Mesothelial cell of epicardium (in vitro differentiated cells): ENCODE measurements at regions not wholly inside any gene's neighbourhood (a gene's known extent, or its start where the extent isn't known, plus 50 kb on each side); places are given as distances from the start of the nearest gene placed in this dataset.

Experiments
- DNase-seq, 2 experiments: peaks; one replicate each; pipeline ENCODE4 v3.0.0; 2021; ENCODE audit warnings: low spot score in 2 of 2; ENCODE audit not compliant: unreplicated experiment in 2 of 2
- H3K27ac Mint-ChIP-seq: 2 replicates; pipeline ENCODE4 v1.8.0; 2021; ENCODE audit warnings: mixed read lengths
- H3K27me3 Mint-ChIP-seq: 2 replicates; pipeline ENCODE4 v1.8.0; 2021; ENCODE audit warnings: low read depth, mixed read lengths
- H3K36me3 Mint-ChIP-seq: 2 replicates; pipeline ENCODE4 v1.8.0; 2021; ENCODE audit warnings: mixed read lengths
- H3K4me1 Mint-ChIP-seq: 2 replicates; pipeline ENCODE4 v1.8.0; 2021; ENCODE audit warnings: mixed read lengths
- H3K4me3 Mint-ChIP-seq: 2 replicates; pipeline ENCODE4 v1.8.0; 2021; ENCODE audit warnings: mild to moderate bottlenecking, moderate library complexity, mixed read lengths
- H3K9me3 Mint-ChIP-seq: 2 replicates; pipeline ENCODE4 v1.8.0; 2021; ENCODE audit warnings: mixed read lengths
- TF ChIP-seq, protein P1 (sequence below): fragments of 200-600 bp; sonication (generic); IDR thresholded peaks from one replicate; pipeline ENCODE4 v1.5.0; 2021; ENCODE audit warnings: antibody characterized with exemption; ENCODE audit not compliant: unreplicated experiment

DNA sequence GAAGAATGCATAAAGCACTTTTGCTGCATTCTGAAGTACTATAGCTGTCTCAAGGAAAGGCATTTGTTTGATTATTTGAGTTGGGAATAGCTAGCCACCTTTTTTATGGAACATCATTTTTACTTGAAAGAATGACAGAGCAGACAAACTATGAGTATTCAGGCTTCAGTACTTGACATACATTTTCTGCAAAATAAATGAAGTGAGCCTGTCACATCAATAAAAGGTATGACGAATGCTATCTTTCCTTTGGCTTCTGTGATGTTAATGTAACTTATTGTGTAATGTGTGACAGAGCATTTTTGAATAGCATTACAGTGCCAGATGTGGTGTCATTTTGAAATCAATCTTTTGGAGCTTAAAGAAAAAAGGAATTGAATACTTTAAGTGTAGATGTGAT lies 440.3 kb upstream of the ONECUT1 start:
- Mint-ChIP-seq H3K27ac (no peak overlapping the region), H3K4me1 (no peaks in the 10 kb centered on the region), H3K4me3 (no peak overlapping the region), H3K9me3 (no peaks in the 10 kb centered on the region), H3K27me3 (peaks cover 18% of the 10 kb centered on the region), H3K36me3 (no peaks in the 10 kb centered on the region)
- TF ChIP-seq, protein P1, sequence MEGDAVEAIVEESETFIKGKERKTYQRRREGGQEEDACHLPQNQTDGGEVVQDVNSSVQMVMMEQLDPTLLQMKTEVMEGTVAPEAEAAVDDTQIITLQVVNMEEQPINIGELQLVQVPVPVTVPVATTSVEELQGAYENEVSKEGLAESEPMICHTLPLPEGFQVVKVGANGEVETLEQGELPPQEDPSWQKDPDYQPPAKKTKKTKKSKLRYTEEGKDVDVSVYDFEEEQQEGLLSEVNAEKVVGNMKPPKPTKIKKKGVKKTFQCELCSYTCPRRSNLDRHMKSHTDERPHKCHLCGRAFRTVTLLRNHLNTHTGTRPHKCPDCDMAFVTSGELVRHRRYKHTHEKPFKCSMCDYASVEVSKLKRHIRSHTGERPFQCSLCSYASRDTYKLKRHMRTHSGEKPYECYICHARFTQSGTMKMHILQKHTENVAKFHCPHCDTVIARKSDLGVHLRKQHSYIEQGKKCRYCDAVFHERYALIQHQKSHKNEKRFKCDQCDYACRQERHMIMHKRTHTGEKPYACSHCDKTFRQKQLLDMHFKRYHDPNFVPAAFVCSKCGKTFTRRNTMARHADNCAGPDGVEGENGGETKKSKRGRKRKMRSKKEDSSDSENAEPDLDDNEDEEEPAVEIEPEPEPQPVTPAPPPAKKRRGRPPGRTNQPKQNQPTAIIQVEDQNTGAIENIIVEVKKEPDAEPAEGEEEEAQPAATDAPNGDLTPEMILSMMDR: no peak
- DNase-seq: no peak

DNA sequence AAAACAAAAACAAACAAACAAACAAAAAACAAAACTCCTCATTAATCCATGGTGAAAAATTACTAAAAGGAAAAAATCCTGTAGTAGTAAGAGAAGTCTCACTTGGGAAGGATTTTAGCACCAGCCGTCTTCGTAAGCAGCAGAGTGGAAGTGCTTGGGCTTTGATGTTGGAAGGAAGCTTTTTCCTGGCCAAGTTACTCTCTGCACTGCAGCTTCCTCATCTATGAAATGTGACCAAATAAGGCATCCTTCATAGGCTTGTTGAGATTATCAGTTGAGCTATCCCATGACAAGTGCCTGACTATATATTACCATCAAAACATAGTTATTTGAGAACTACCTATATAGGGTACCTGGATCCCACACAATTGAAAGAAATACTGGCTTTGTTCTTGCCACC lies 436.4 kb upstream of the ONECUT1 start:
- no peak for DNase-seq
- TF ChIP-seq, protein P1: no peak
- no peaks in the 10 kb centered on the region for H3K4me1 Mint-ChIP-seq
- H3K9me3 Mint-ChIP-seq: no peaks in the 10 kb centered on the region
- H3K36me3 Mint-ChIP-seq: no peaks in the 10 kb centered on the region
- H3K4me3 Mint-ChIP-seq: no peak overlapping the region
- H3K27ac Mint-ChIP-seq: no peak overlapping the region
- H3K27me3 Mint-ChIP-seq: peaks cover 7% of the 10 kb centered on the region

DNA sequence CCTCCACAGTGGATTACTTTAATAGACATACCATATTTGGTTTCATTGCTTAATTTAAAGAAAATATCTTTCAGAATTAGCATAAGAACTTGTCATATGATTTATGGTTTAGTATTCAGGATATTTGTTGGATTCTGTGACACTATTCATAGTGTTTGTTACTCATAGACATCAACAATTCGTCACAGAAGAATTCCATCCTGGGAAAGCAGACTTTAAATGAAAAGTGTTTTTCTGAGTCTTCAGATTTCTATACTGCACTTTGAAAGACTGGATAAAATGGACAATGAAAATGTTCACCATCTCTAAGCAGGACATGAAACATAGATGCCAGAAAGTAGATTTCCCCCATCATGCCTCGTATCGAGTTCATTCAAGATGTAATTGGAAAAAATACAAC lies 435.6 kb upstream of the ONECUT1 start:
- Mint-ChIP-seq H3K9me3 (no peaks in the 10 kb centered on the region), H3K4me1 (no peaks in the 10 kb centered on the region)
- DNase-seq: no peak

DNA sequence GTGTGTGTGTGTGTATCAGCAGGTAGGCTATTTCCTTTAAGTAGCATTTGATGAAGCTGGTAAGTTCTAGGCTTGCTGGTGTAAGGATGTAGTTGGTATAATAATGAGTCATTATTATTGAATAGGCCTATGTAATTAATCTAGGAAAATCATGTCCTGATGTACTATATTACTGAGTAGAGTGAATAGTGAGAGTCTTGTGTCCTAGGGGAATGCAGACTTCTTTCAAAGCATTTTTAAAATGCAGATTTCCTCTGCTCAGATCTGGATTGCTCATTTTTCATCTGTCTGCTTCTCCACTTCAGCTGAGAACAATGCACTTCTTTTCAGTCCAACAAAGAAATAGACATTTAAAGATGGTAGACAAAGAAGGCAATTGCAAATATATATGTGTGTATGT lies 434.2 kb upstream of the ONECUT1 start:
- Mint-ChIP-seq H3K27me3 (peaks cover 8% of the 10 kb centered on the region), H3K36me3 (no peaks in the 10 kb centered on the region), H3K27ac (no peak overlapping the region), H3K4me1 (no peaks in the 10 kb centered on the region), H3K4me3 (no peak overlapping the region), H3K9me3 (no peaks in the 10 kb centered on the region)
- TF ChIP-seq, protein P1: no peak
- DNase-seq: no peak

More for the DNA sequence above, 435.6 kb upstream of the ONECUT1 start:
- peaks cover 7% of the 10 kb centered on the region for H3K27me3 Mint-ChIP-seq
- no peak overlapping the region for H3K4me3 Mint-ChIP-seq
- H3K36me3 Mint-ChIP-seq: no peaks in the 10 kb centered on the region
- TF ChIP-seq, protein P1: no peak
- no peak overlapping the region for H3K27ac Mint-ChIP-seq

DNA sequence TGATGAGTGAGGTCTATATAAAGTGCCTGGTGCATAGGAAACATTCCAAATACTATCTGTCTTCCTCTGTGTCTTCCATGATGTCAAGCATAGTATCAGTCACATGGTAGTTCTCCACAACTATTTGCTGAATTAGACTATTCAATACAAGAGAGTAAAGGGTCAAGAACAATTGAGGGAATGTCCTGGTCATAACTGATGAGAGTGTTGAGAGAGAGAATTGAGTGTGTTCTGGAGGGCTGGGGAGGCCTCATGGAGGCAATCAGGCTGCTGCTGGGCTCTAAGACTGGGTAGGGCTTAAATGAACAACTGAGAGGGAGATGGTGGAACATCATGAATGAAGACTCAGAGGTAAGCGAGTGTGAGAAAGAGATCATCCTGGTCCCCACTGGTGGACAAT lies 433.7 kb upstream of the ONECUT1 start:
- H3K9me3 Mint-ChIP-seq: no peaks in the 10 kb centered on the region
- no peak overlapping the region for H3K4me3 Mint-ChIP-seq
- peaks cover 8% of the 10 kb centered on the region for H3K27me3 Mint-ChIP-seq
- no peak overlapping the region for H3K27ac Mint-ChIP-seq
- no peaks in the 10 kb centered on the region for H3K36me3 Mint-ChIP-seq
- H3K4me1 Mint-ChIP-seq: no peaks in the 10 kb centered on the region
- no peak for DNase-seq
- TF ChIP-seq, protein P1: no peak
